HG02610 (cell line): ENCODE measurements at regions not wholly inside any gene's neighbourhood (a gene's known extent, or its start where the extent isn't known, plus 50 kb on each side); places are given as distances from the start of the nearest gene placed in this dataset.

Experiments
- ATAC-seq: cut with Tn5 transposase; IDR thresholded peaks from one replicate; pipeline ENCODE4 v1.9.1; 2021; ENCODE audit warnings: mild to moderate bottlenecking, moderate library complexity; ENCODE audit not compliant: unreplicated experiment

- peak; percentile 72 for ATAC-seq
Measured at GRCh38 chr20:53750827-53751619, 157.4 kb upstream of the ZNF217 start.

- no peak for ATAC-seq
Measured at GRCh38 chr20:53749499-53749898, 155.9 kb upstream of the ZNF217 start.

GRCh38 chr20:53748821-53749421 lies 155.3 kb upstream of the ZNF217 start:
- no peak for ATAC-seq

GRCh38 chr20:53748176-53748575 lies 154.5 kb upstream of the ZNF217 start:
- ATAC-seq = no peak

DNA sequence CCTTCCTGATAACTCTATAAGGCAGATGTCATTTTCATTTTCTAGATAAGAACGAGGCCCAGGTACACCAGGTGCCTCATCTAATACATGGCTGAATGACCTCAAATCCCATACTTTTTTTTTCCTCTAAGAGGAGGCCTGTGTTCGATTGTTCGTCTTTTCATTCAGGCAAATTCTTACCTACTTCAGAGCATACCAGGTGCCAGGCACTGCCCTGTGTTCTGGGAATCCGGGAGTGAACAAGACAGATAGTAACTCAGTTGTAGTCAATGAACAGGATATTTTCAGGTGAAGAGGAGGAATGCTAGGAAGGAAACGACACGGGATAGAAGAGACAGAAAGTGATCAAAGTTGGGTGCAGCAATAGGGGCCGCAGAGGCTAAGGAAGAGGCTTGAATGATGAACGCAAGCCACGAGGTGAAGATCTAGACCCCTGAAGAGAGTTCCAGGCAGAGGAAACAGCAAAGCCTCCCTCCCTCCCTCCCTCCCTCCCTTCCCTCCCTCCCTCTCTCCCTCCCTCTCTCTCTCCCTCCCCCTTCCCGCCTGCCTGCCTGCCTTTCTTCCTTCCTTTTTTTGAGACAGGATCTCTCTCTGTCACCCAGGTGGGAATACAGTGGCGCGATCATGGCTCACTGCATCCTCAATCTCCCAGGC lies 150.1 kb upstream of the ZNF217 start:
- no peak for ATAC-seq

GRCh38 chr20:53742685-53743081 lies 149.0 kb upstream of the ZNF217 start:
- ATAC-seq = no peak

- ATAC-seq = no peak
Measured at GRCh38 chr20:53741726-53742028, 148.0 kb upstream of the ZNF217 start.

- ATAC-seq = peak; percentile 38
Measured at GRCh38 chr20:53739799-53740785, 146.5 kb upstream of the ZNF217 start.

DNA sequence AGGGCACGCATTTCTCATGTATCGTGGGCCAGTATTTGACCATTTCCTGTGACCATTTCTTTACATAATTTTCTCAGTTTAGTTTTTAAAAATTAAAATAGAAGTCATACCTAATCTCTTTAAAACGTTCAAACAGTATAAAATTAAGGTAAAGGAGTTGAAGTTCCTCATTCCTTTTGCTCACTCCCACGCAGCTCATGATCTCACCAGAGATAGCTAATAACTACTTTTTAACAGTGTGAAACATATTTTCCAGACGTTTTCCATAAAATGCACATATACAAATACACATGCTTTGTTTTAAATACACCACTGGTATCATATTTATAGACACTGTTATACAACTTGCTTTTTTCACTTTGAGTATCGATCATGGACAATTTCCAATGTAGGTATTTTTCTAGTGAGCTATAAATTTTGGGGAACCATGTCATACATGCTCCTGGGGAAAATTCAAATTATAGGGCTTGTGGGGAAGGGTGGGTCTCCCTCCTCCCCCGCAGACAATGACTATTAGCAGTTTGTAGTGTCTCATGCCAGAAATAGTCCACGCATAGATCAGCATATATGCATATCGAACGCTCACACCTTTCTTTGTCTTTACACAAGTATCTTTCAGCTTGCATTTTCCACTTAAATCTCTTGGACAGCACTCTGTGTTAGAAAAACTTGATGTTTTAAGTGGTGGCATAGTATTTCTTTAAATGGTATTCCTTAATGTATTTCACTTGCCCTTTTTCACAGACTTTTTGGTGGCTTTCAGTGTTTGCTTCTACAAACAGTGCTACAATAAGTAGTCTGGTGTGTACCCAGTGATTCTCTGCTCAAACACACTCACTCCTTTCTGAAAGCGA lies 145.5 kb upstream of the ZNF217 start:
- no peak for ATAC-seq

DNA sequence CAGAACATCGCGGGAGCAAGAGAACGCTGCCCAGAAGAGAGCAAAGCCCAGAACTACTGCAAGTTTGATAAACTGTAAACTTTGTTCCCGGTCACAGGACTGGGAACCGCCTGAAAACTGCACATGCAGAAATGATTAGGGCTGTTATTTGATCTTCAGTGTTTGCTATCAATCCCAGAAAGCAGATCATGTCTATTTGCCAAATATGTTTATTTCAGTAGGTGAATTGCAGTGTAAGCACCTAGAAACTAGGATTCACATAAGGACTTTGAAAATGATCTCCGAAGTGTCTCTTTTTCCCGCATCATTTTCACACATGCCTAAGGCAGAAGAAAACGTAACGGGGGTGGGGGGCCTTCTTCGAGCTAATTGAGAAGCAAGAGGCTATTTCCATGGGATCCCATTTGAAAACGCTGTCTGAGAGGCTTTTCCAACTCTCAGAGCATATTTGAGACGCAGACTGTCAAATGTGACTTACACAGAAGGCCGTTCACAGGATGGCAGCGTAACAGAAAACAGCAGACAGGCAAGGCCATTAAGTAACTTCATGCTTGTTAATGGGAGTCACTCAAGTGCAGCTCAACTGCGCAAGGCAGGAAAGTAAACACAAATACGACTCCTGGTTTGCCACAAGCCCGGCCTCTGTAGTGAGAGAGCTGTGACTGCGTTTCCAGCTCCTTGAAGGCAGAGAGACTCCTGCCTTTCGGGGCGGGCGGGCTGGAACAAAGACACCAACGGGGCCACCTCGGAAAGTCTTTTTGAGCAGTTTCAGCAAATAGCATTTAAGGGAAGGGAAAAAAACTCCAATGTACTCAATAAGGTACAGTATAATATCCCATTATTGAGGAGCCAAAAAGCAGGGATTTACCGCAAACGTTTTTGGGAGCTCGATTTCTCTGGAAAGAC lies 144.7 kb upstream of the ZNF217 start:
- no peak for ATAC-seq

- peak; percentile 20 for ATAC-seq
Measured at GRCh38 chr20:53737396-53738038, 143.9 kb upstream of the ZNF217 start.

DNA sequence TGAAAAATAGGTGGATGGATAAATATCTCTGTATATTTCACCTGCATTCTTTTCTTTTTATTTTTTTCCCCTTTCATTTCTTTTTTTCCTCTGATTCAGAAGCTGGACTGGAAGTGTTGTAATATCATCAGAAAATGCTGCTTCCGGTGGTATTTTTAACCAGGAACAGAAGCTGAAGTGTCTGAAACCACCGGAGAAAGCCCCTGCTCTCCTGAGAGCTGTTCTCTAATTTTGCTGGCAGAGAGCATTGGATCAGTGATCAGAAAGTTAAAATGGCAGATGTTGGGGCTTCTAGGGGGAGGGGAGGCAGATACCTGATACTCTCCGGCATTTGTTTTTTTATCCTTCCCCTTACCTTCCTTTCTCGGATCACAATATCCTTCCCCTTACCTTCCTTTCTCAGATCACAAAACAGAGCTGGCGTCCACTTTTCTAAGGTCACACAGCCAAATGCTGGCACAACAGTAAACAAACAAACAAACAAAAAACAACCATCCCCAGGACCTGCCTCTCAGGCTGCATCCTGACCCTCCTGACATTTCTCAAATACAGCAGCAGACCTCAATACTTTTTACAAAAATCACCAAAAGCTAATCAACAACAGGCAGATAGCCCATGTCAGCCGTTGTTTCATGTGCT lies 143.2 kb upstream of the ZNF217 start:
- ATAC-seq = peak; percentile 56

DNA sequence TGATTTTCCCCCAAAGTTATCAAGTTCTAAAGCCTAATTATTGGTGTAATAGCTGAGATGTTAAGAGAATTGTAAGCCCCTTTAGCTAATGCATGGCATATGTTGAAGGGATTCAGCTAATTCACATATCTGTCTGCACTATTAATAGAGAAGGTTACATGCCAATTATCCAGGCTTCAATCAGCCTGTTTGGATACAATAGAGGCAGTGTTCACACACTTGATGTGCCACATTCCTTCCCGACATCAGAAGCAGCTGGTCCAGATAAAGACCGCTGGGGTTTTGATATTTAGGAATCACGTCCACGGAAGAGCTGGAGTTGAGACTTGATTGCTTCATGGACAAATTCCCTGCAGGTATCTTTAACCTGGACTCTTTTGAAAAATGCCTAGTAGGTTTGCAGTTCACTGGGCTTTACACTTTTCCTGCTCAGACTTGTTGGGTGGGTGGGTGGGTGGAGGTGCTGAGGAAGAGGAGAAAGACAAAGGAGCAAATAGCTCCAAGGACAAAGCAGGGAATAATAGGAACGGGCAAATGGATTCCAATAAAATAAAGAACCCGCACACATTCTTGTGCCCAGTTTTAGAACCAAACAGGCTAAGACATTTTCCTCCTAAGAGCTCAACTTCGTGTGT lies 142.6 kb upstream of the ZNF217 start:
- ATAC-seq = no peak

- ATAC-seq = no peak
Measured at GRCh38 chr20:53735536-53736050, 142.0 kb upstream of the ZNF217 start.

- no peak for ATAC-seq
Measured at GRCh38 chr20:53734006-53734688, 140.5 kb upstream of the ZNF217 start.

GRCh38 chr20:53731595-53731994 lies 138.0 kb upstream of the ZNF217 start:
- no peak for ATAC-seq

DNA sequence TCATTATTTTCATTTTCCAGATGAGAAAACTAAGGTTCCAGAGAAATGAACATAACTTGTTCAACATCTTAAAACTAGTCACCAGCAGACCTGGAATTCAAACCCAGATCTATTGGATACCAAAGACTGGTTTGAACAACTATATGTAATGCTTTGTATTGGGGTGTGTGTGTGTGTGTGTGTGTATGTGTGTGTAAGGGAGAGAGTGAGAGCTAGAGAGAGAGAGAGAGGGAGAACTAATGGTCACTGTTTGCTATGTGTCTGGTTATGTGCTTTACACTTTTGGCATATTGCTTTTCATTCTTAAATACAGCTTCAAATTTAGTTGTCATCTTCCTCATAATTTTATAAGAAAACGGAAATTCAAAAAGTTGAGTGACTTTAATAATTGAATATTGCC lies 134.7 kb upstream of the ZNF217 start:
- ATAC-seq = no peak
